ENCODE measurements at regions not wholly inside any gene's neighbourhood (a gene's known extent, or its start where the extent isn't known, plus 50 kb on each side); places are given as distances from the start of the nearest gene placed in this dataset.

- DNase-seq (ENCODE audit: low read depth), result no peak
Measured at GRCh38 chr10:110355141-110355831, 50.6 kb upstream of the SMNDC1 start.

DNA sequence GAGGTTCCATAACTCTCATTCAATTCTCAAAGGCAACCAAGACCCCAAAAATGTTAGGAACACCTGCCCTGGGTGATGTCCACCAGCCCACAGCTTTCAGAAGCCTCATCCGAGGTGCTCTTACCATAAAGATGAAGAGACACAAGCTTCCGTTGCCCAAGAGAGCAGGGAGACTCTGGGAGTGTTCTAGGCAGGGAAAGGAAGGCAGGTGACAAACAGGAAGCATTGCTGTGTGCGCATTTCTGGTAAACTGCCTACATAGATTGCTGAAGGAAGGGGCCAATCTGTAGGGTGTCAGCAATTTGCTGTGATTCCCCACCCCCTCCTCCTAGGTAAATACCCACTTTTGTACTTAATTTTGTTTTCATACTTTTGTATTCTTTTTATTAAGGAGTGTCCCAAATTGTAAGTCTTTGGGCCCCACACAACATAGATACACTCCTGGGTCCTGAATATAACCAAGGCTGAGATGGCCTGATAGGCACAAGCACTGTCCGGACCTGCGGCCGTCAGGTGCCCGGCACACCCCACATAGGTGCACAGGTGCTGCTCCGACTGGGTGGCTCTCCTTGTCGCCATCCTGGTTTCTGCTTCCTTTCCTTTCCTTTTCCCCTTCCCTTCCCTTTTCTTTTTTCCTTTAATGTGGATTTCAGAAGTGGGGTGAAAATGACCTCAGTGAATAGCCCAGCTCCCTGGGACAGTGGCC is 51.4 kb upstream of the SMNDC1 start:
- DNase-seq (ENCODE audit: low read depth), result no peak

GRCh38 chr10:110356628-110357245 is 52.0 kb upstream of the SMNDC1 start:
- DNase-seq (ENCODE audit: low read depth), result no peak

- DNase-seq (ENCODE audit: low read depth), result peak; percentile 89
Measured at GRCh38 chr10:110357252-110357780, 52.6 kb upstream of the SMNDC1 start.

DNA sequence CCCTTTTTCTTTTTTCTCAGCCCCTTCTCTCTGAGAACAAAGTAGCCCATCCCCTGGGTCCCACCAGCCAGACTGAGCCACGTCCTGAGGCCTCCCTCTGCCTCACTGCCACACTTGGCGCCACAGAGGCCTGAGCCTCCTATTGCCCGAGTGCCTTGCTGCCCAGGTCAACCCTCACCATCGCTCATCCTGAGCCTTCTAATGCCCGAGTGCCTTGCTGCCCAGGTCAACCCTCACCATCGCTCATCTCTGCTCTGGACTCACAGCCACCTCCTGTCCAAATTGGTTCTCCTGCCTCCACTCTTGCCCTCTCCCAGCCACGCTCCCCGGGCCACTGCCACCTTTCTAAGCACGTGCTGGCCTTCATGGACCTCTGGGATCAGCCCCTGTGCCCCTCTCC is 53.2 kb upstream of the SMNDC1 start:
- no peak for DNase-seq (ENCODE audit: low read depth)

- no peak for DNase-seq (ENCODE audit: low read depth)
Measured at GRCh38 chr10:110358278-110358677, 53.6 kb upstream of the SMNDC1 start.

DNA sequence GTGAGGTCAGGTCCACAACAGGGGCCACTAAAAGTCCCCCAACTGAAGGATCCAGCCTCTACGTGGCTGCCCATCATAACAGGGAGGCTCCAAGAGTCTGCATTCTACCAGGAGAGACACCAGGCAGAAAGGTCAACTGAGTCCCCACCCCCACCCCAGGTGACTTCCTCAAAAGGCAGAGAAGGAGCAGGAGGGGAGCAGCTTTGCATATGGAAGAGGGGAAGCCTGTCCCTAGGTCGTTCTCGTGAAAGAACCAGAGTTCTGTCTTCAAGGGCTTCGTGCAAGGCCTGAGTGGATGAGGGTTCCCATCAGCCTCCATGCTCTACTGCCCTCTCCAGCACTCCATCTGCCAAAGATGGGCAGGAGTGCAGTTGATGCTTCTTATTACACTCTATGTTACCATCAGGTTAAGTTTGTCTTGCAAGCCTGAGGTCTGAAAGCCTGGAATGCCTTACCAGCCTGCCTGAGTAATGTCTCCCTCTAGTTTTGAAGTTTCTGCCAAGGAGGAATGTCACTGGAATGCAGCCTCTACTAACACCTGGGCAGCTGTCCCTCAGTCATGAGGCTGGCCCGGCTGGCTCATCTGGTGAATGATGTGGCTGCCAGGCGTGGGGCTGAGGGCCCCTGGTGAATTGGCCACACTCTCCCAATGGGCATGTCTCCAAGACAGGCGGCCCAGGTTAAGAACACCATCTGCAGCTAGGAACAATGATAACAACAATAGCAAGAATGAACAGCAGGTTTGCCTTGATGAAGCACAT is 54.3 kb upstream of the SMNDC1 start:
- no peak for DNase-seq (ENCODE audit: low read depth)

GRCh38 chr10:110360857-110361474 is 56.2 kb upstream of the SMNDC1 start:
- no peak for DNase-seq (ENCODE audit: low read depth)

- no peak for DNase-seq (ENCODE audit: low read depth)
Measured at GRCh38 chr10:110361800-110362456, 57.2 kb upstream of the SMNDC1 start.

DNA sequence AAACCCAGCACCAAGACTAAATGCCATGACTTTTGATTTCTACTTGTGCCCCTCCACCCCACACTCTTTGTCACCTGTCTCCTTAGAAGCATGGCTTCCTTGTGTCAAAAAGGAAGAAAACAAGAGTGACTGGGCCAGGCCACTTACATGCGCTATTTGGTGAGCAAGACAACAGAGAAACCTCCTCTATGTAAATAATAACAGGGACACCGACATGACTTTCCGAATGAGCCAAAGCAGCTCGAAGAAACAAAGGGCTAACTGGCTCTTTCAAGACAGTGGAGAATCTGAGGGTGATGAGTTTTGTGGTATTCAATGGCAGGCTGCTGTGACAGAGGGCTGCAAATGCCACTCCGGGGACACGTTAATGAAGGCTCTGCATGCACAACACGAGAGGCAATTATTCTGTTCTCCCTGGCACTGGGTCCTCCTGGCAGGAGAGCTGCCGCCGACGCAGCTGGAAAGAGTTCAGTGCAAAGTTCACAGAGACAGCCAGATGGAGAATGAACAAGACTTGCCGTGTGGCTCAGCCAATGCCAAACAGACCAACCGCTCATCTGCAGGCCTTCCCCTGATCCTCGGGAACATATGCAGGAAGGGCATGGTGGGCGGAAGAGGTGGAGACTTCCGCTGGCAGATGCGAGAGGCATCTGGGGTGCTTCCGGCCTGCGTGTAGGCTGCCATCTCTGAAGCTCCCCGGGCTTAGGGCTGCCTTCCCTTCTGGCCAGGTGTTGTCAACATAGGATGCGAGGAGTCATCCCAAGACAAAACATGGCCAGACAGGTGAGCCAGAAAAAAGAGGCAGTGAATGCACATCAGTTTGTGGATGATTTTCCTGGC is 59.1 kb upstream of the SMNDC1 start:
- no peak for DNase-seq (ENCODE audit: low read depth)

- no peak for DNase-seq (ENCODE audit: low read depth)
Measured at GRCh38 chr10:110364531-110364937, 59.8 kb upstream of the SMNDC1 start.

- DNase-seq (ENCODE audit: low read depth), result no peak
Measured at GRCh38 chr10:110365356-110366143, 60.8 kb upstream of the SMNDC1 start.

DNA sequence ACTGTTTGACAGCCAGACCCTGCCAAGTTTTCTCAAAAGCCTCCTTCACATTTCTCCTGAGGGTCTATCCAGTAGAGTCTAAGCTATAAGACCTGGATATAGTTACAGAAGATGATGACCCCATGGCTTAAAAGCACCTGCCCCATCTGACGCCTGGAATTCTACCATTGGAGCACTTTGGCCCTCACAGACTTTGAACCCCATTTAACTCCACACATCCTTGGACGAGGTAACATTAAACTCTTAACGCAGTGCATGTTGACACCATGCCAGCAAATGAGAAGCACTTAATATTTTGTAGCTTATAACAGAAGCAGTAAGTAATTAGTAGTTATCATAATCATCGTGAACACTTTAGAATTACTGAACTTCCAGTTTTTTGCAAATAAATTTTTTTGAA is 61.9 kb upstream of the SMNDC1 start:
- DNase-seq (ENCODE audit: low read depth), result no peak

GRCh38 chr10:110368002-110368401 is 63.3 kb upstream of the SMNDC1 start:
- no peak for DNase-seq (ENCODE audit: low read depth)

DNA sequence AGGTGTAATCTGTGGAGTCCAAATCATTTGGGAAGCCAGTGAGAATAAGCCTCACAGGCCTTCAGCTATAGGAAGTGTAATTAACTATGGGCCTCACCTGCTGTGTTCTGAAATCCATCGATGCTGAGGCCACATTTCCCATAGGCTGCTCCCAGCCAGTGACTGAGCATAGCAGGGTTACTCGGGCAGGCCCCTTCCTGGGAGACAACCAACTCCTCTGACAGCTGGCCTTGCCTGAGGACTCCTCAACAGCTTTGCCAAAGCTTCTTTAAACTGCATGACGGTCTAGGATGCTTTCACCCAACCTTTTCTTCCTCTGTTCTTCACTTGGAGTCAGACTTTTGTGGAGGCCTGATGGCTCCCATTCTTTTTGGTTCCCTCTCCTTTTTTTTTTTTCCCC is 63.8 kb upstream of the SMNDC1 start:
- DNase-seq (ENCODE audit: low read depth), result no peak

DNA sequence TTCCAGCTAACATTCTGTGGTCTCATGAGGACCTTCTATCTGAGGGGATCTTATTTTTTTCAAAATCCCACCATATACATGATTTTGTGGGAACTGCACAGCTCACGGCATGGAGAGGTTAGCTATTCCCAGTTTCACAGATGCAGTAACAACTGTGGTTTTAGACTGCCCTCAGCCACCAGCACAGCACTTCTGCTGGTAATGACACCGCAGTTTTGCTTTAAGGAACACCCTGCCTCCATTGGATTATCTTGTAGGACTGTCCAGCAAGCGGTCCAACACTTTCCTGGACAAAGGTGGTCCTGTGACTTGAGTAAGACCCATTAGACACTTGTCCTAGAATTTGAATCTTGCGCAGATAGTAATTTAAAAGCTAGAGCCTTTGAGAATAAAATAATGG is 65.3 kb upstream of the SMNDC1 start:
- no peak for DNase-seq (ENCODE audit: low read depth)

- no peak for DNase-seq (ENCODE audit: low read depth)
Measured at GRCh38 chr10:110372656-110373055, 67.9 kb upstream of the SMNDC1 start.

GRCh38 chr10:110373059-110373458 is 68.3 kb upstream of the SMNDC1 start:
- no peak for DNase-seq (ENCODE audit: low read depth)

GRCh38 chr10:110373857-110374654 is 69.3 kb upstream of the SMNDC1 start:
- DNase-seq (ENCODE audit: low read depth), result no peak
